ENCODE measurements at regions not wholly inside any gene's neighbourhood (a gene's known extent, or its start where the extent isn't known, plus 50 kb on each side); places are given as distances from the start of the nearest gene placed in this dataset.

- Mint-ChIP-seq H3K27ac (no peak overlapping the region), H3K9me3 (peaks cover 0 to 3% (median 0%) of the 10 kb centered on the region in 3 donors), H3K4me3 (no peak overlapping the region), H3K4me1 (no peaks in the 10 kb centered on the region), H3K36me3 (no peaks in the 10 kb centered on the region), H3K27me3 (no peaks in the 10 kb centered on the region)
These were observed 67.6 kb upstream of the PHYHIPL start for GRCh38 chr10:59108886-59109288.

GRCh38 chr10:59109826-59110225, 66.6 kb upstream of the PHYHIPL start:
- Mint-ChIP-seq H3K27me3 (no peaks in the 10 kb centered on the region), H3K4me3 (no peak overlapping the region), H3K9me3 (peaks cover 0 to 3% (median 0%) of the 10 kb centered on the region in 3 donors), H3K4me1 (no peaks in the 10 kb centered on the region), H3K36me3 (no peaks in the 10 kb centered on the region), H3K27ac (no peak overlapping the region)

GRCh38 chr10:59124187-59124586, 52.3 kb upstream of the PHYHIPL start:
- Mint-ChIP-seq H3K27me3 (no peaks in the 10 kb centered on the region), H3K9me3 (peaks cover 3 to 14% (median 8%) of the 10 kb centered on the region in 3 donors), H3K4me3 (no peak overlapping the region), H3K36me3 (no peaks in the 10 kb centered on the region), H3K4me1 (no peaks in the 10 kb centered on the region), H3K27ac (no peak overlapping the region)

GRCh38 chr10:59125666-59126065, 50.8 kb upstream of the PHYHIPL start:
- Mint-ChIP-seq H3K36me3 (no peaks in the 10 kb centered on the region), H3K4me3 (no peak overlapping the region), H3K9me3 (peaks cover 3 to 14% (median 8%) of the 10 kb centered on the region in 3 donors), H3K4me1 (no peaks in the 10 kb centered on the region), H3K27me3 (no peaks in the 10 kb centered on the region), H3K27ac (no peak overlapping the region)

DNA sequence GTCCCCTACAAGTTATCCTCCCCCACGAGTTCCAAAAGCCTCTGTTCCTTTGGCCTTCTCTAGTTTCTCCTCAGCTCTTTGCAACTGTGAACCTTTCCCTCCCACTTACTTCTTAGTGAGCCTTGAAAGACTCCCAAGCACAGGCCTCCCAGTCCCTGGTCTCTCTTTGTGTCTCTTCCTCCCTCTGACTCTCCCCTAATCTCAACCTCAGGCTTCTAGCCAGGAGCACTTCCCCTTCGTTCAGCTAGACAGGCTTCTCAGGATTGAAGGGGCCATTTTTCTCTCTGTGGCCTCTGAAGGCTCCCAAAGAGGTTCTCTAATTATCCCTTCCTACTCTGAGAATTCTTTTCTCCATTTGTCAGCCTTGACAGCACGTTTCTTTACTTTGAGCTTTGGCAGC, 50.2 kb upstream of the PHYHIPL start:
- Mint-ChIP-seq H3K4me3 (no peak overlapping the region), H3K36me3 (no peaks in the 10 kb centered on the region), H3K9me3 (peaks cover 2 to 8% (median 5%) of the 10 kb centered on the region in 3 donors), H3K27ac (no peak overlapping the region), H3K4me1 (no peaks in the 10 kb centered on the region), H3K27me3 (no peaks in the 10 kb centered on the region)

Measured in IgD-negative memory B cell (primary cell).